ENCODE measurements at regions not wholly inside any gene's neighbourhood (a gene's known extent, or its start where the extent isn't known, plus 50 kb on each side); places are given as distances from the start of the nearest gene placed in this dataset.

DNA sequence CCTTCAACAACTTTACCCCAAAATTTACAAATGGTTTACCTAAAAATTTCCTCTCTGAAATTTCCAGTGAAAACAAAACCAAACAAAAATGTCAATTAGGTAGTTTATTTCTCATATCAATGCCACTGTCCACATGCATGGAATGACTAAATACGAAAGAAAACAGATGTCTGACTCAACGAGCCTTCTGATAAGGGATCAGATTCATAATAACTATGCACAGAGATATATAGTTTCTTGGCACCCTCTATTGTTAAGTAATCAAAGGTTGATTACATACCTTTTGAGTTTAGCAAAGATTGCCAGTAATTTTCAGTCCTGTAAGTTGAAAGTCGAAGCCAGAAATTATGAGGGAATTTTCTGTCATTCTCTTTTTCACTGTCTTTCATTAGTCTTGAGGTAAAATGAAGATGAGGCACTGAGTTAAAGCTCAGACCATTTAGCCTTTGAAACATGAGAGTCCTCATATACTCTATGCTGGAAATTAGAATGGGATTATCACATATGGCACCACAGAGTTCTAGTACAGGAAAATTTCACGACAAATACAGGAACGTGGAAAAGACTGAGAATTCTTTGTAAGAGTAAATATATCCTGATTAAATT is 519.1 kb upstream of the ANKRD30A start:
- no peaks in the 10 kb centered on the region for H3K4me1 ChIP-seq (replicated peaks; ENCODE audit: insufficient read depth)
- H3F3A ChIP-seq (ENCODE audit: insufficient read depth, low read depth) = no peaks in the 10 kb centered on the region
- no peaks in the 10 kb centered on the region; the same call in 1 of the 2 replicates for H3K27me3 ChIP-seq (ENCODE audit: insufficient read depth, low read depth)
- no peaks in the 10 kb centered on the region for H3K36me3 ChIP-seq (ENCODE audit: low read depth)
- H3K4me3 ChIP-seq = no peak overlapping the region
- H3K4me2 ChIP-seq = no peak overlapping the region
- BruUV-seq (replicated peaks) = no TSS peak
- no peaks in the 10 kb centered on the region for H3K9me3 ChIP-seq (ENCODE audit: insufficient read depth, low read depth)
- POLR2A ChIA-PET (ENCODE audit: unreplicated experiment) = no interaction called here
- H3K79me2 ChIP-seq (ENCODE audit: low read depth) = no peaks in the 10 kb centered on the region
- CTCF ChIA-PET = no interaction called here
- no peak for DNase-seq
- no peaks in the 10 kb centered on the region for H3K9me2 ChIP-seq (ENCODE audit: insufficient read depth)
- TF ChIP-seq EZH2 (IDR thresholded peaks at IDR 0.05; ENCODE audit: low read depth) (no peak), CTCF (conservative IDR thresholded peaks at IDR 0.05) (no peak)
- no peaks in the 10 kb centered on the region for H4K20me1 ChIP-seq (ENCODE audit: insufficient read depth)
- intact Hi-C loops (cut with micrococcal nuclease; ENCODE audit: unreplicated experiment) = no loop called here
- H2AFZ ChIP-seq = no peak overlapping the region
- H3K27ac ChIP-seq = no peak overlapping the region

DNA sequence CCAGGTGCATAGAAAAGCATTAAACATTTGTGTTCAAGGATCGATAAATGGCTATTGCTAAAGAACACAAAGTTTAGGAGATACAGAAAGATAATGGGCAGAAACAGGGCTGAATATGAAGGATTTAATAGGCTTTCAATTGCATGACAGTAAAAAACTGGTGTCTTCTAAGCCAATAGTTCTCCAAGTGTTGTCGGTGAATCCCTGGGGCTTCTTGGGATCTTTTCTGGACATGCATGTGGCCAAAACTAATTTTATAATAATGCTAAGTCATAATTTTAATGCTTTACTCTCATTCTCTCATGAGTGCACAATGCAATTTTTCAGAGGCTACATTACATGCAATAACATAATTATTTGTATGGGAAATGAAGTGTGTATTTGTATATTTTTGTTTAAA is 521.1 kb upstream of the ANKRD30A start:
- Histone ChIP-seq H3K36me3 (ENCODE audit: low read depth) (no peaks in the 10 kb centered on the region), H3K27ac (no peak overlapping the region), H3K4me1 (replicated peaks; ENCODE audit: insufficient read depth) (no peaks in the 10 kb centered on the region), H3K9me3 (ENCODE audit: insufficient read depth, low read depth) (no peaks in the 10 kb centered on the region), H3K27me3 (ENCODE audit: insufficient read depth, low read depth) (peaks cover 3% of the 10 kb centered on the region; the same call in 1 of the 2 replicates), H3F3A (ENCODE audit: insufficient read depth, low read depth) (no peaks in the 10 kb centered on the region), H2AFZ (no peak overlapping the region), H3K9me2 (ENCODE audit: insufficient read depth) (no peaks in the 10 kb centered on the region), H3K79me2 (ENCODE audit: low read depth) (no peaks in the 10 kb centered on the region), H3K4me2 (no peak overlapping the region), H3K4me3 (no peak overlapping the region), H4K20me1 (ENCODE audit: insufficient read depth) (no peaks in the 10 kb centered on the region)
- ChIA-PET CTCF (no interaction called here), POLR2A (ENCODE audit: unreplicated experiment) (no interaction called here)
- TF ChIP-seq EZH2 (IDR thresholded peaks at IDR 0.05; ENCODE audit: low read depth) = no peak
- no peak for TF ChIP-seq CTCF (conservative IDR thresholded peaks at IDR 0.05)
- no TSS peak for BruUV-seq (replicated peaks)
- DNase-seq = no peak
- intact Hi-C loops (cut with micrococcal nuclease; ENCODE audit: unreplicated experiment) = no loop called here

DNA sequence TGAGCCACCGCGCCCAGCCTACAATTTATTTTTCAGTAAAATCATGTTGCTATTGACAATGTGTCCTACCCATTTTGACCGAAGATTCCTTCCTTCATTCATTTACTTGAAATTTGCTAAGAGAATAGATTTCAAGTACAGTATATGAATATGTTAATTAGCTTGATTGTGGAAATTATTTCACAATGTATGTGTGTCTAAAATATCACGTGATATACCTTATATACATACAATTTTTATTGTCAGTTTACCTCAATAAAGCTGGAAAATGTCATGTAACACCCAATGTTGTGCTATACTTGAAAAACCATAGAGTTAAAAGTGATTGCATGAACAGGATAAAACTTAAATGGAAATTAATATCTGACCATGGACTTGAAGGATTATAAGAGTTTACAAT is 521.7 kb upstream of the ANKRD30A start:
- Histone ChIP-seq H3K79me2 (ENCODE audit: low read depth) (no peaks in the 10 kb centered on the region), H4K20me1 (ENCODE audit: insufficient read depth) (no peaks in the 10 kb centered on the region), H3K27ac (no peak overlapping the region), H3K9me2 (ENCODE audit: insufficient read depth) (no peaks in the 10 kb centered on the region), H3K4me2 (no peak overlapping the region), H3K4me1 (replicated peaks; ENCODE audit: insufficient read depth) (no peaks in the 10 kb centered on the region), H3F3A (ENCODE audit: insufficient read depth, low read depth) (no peaks in the 10 kb centered on the region), H3K27me3 (ENCODE audit: insufficient read depth, low read depth) (peaks cover 3% of the 10 kb centered on the region; the same call in 1 of the 2 replicates), H3K4me3 (no peak overlapping the region), H3K9me3 (ENCODE audit: insufficient read depth, low read depth) (no peaks in the 10 kb centered on the region), H2AFZ (no peak overlapping the region), H3K36me3 (ENCODE audit: low read depth) (no peaks in the 10 kb centered on the region)
- intact Hi-C loops (cut with micrococcal nuclease; ENCODE audit: unreplicated experiment) = no loop called here
- TF ChIP-seq CTCF (conservative IDR thresholded peaks at IDR 0.05) = no peak
- no peak for TF ChIP-seq EZH2 (IDR thresholded peaks at IDR 0.05; ENCODE audit: low read depth)
- CTCF ChIA-PET = no interaction called here
- DNase-seq = no peak
- POLR2A ChIA-PET (ENCODE audit: unreplicated experiment) = no interaction called here
- no TSS peak for BruUV-seq (replicated peaks)
